ENCODE measurements at regions not wholly inside any gene's neighbourhood (a gene's known extent, or its start where the extent isn't known, plus 50 kb on each side); places are given as distances from the start of the nearest gene placed in this dataset.
A peak's percentile ranks its signal among the peaks of the same experiment; 100 is the strongest.
"Not testable (repeated sequence)": the region's sequence is repeated elsewhere in the genome, so short reads cannot be mapped to it uniquely, and the experiment has no call there.

DNA sequence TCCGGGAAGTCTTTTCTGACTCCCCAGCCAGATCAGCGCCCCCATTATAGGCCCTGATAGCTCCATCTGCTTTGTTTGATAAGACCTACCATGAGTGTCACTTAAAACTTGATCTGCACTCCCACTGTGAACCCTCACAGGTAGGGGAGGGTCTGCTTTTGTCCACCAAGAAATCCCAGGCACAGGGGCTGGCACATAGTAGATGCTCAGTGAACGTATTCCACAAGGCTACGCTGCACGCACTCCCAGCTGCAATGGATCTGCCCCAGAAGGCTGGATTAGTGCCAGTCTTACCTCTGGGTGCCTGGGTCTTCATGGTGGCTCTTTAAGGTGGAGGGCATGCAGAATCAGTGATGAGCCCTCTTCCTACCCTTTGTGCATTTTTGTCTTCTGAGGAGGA is 447.1 kb downstream of the PTPRU start:
- DNase-seq (ENCODE audit: low read depth): no peak

GRCh38 chr1:29682919-29683295 is 446.6 kb downstream of the PTPRU start:
- no peak overlapping the region for H3K4me3 ChIP-seq (replicated peaks; ENCODE audit: low read depth, low read length)
- DNase-seq (ENCODE audit: low read depth): peak; percentile 34
- no peak for TF ChIP-seq CTCF (IDR thresholded peaks at IDR 0.05; ENCODE audit: low read length, missing control alignments)

More for the DNA sequence above, 447.1 kb downstream of the PTPRU start:
- no peak overlapping the region for H3K4me3 ChIP-seq (replicated peaks; ENCODE audit: low read depth, low read length)
- TF ChIP-seq CTCF (IDR thresholded peaks at IDR 0.05; ENCODE audit: low read length, missing control alignments): no peak

DNA sequence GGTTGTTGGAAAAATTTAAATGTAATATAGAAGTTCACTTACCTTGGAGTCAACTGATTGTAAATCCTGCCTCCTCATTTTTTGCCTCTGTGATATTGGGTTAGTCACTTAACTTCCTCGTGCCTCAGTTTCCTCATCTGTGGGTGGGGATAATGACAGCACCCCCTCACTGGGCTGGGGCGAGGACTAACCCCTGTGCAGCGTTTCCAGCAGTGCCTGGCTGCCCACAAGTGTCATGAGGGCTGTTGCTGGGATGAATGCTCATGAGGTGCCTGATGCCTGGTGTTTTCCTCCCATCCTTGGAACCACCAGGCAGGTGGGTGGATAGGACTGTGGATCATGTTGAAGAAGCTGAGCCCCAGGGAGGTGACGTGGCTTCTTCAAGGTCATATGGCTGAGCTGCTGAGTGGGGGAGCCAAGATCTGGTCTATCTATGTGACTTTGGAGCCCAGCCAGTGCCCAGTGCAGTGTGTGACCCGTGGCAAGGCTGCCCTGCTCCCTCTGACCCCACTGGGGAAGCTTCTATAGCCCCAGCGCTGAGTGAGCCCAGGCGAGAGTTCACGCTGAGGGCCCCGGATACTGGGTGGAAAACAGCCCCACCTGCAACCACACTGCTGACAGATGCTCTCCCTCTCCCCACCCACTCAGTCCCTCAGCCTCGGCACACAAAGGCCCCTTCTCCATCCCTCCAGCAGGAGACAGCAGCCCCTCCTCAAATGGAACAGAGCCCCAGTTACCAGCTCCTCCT is 446.0 kb downstream of the PTPRU start:
- H3K4me3 ChIP-seq (replicated peaks; ENCODE audit: low read depth, low read length): no peak overlapping the region
- no peak for DNase-seq (ENCODE audit: low read depth)
- TF ChIP-seq CTCF (IDR thresholded peaks at IDR 0.05; ENCODE audit: low read length, missing control alignments): no peak

GRCh38 chr1:29681416-29681815 is 445.1 kb downstream of the PTPRU start:
- not testable (repeated sequence) for H3K4me3 ChIP-seq (replicated peaks; ENCODE audit: low read depth, low read length); DNase-seq (ENCODE audit: low read depth)

GRCh38 chr1:29679828-29680558 is 443.7 kb downstream of the PTPRU start:
- no peak for TF ChIP-seq CTCF (IDR thresholded peaks at IDR 0.05; ENCODE audit: low read length, missing control alignments)
- no peak for DNase-seq (ENCODE audit: low read depth)
- no peak overlapping the region for H3K4me3 ChIP-seq (replicated peaks; ENCODE audit: low read depth, low read length)

DNA sequence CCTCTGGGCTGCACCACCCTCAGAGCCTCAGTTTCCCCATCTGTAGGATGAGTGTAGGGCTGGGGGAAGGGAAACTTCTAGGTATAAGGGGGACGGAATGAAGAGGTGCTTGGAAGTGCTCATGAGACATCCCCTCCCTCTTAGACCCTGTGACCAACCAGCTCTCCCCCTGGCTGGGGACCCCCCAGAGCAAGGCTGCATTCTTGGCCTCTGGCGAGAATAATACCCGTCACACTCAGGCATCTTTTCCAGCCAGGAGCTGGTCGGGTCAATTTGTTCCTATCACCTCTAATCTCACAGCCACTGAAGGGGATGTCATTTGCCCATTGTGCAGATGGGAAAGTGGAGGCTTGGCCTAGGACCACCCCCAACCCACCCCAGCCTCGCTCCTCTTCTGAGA is 443.0 kb downstream of the PTPRU start:
- DNase-seq (ENCODE audit: low read depth): no peak
- no peak for TF ChIP-seq CTCF (IDR thresholded peaks at IDR 0.05; ENCODE audit: low read length, missing control alignments)
- H3K4me3 ChIP-seq (replicated peaks; ENCODE audit: low read depth, low read length): no peak overlapping the region

DNA sequence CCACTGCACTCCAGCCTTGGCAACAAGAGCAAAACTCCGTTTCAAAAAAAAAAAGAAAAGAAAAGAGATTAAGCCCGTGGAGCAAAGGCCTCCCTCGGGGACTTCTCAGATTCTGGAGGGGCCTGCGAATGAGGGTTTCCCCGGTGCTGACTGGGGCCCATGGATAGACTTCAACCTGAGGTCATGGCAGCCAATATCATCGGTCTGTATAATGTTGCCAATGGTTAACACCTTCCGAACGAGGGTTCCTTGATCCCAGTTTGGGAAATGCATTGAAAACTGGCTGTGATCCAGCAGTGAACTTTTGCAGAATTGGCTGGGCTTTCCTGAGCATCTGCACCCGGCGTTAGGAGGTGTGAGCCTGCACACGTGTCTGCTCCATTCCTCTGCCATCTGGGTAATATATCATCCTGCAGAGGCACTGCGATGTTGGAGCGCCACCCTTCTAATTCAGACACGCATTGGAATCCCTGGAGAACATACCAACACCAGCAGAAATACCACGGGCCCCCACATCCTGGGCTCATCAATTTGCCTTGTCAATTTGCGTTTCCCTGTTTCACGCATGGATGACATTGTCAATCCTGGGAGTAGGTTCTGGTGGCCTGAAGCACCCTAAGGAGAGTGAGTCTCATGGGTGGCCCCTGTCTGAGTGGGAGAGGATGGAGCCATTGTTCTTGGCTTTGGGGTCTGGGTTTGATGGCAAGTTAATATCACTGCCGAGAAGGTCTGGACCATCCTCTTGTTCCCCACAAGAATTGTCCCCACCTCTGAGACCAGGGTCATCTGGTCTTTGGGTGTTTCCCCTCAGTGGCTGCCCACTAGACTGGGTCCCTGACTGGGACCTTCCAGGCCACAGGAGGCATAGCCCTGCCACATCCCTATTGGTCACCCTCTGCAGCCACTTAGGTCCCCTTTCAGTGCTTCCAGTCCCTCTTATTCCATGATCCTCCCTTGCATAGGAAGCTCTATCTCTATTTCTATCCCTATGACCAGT is 441.0 kb downstream of the PTPRU start:
- no peak overlapping the region for H3K4me3 ChIP-seq (replicated peaks; ENCODE audit: low read depth, low read length)
- TF ChIP-seq CTCF (IDR thresholded peaks at IDR 0.05; ENCODE audit: low read length, missing control alignments): no peak
- no peak for DNase-seq (ENCODE audit: low read depth)

Data from fibroblast of pulmonary artery (primary cell).